T-cell (primary cell): ENCODE measurements at regions not wholly inside any gene's neighbourhood (a gene's known extent, or its start where the extent isn't known, plus 50 kb on each side); places are given as distances from the start of the nearest gene placed in this dataset.

ENCODE experiments used
- ATAC-seq, 4 experiments: fragments of 200-7000 bp in 3 of 4; fragments of 150-1000 bp in 1 of 4; cut with Tn5 transposase; replicated peaks in 1 of 4; 1 replicate in 3 of 4; 2 replicates in 1 of 4; pipeline ENCODE4 v1.10.0; 2021; ENCODE audit warnings: moderate library complexity in 3 of 4, mild to moderate bottlenecking in 2 of 4, moderate number of reproducible peaks in 1 of 4
- CTCF ChIA-PET, 2 donors: fragments of 300-600 bp; sonication (Branson Sonifier 250); formaldehyde crosslinking; loops; one replicate each; lab custom pipeline; 2022; ENCODE audit warnings: antibody characterized with exemption in 2 of 2; lab: Charles Lee
- POLR2A ChIA-PET, 2 donors: fragments of 300-600 bp; sonication (Branson Sonifier 250); formaldehyde crosslinking; loops; one replicate each; lab custom pipeline; 2022; ENCODE audit warnings: antibody characterized with exemption in 2 of 2; lab: Charles Lee
- DNase-seq, 35 experiments: peaks; one replicate each; pipeline versions ENCODE4 v3.0.0 to v3.0.0-alpha.2; 2013 to 2023
- H3K27ac ChIP-seq: one replicate; pipeline ENCODE4 v1.5.1; 2013; ENCODE audit warnings: low read length
- H3K27me3 ChIP-seq, 2 experiments: replicated peaks in 1 of 2; 1 replicate in 1 of 2; 2 replicates in 1 of 2; pipeline versions ENCODE4 v1.6.1 to v1.7.0; 2013; ENCODE audit warnings: low read length in 1 of 2, mixed read lengths in 1 of 2; ENCODE audit not compliant: control insufficient read depth in 2 of 2, insufficient read depth in 2 of 2; ENCODE audit errors: extremely low read depth in 1 of 2
- H3K36me3 ChIP-seq, 2 donors: 1 replicate in 1 of 2; 2 replicates in 1 of 2; pipeline versions ENCODE4 v1.6.1 to v1.7.0; 2013; ENCODE audit warnings: low read length in 1 of 2; ENCODE audit not compliant: control insufficient read depth in 2 of 2, insufficient read depth in 1 of 2; ENCODE audit errors: extremely low read depth in 1 of 2
- H3K4me1 ChIP-seq, 2 experiments: 1 replicate in 1 of 2; 2 replicates in 1 of 2; pipeline versions ENCODE4 v1.6.1 to v1.7.0; 2013; ENCODE audit warnings: low read length in 2 of 2, mixed read lengths in 1 of 2; ENCODE audit not compliant: insufficient read depth in 2 of 2, control insufficient read depth in 1 of 2; ENCODE audit errors: extremely low read depth in 1 of 2
- H3K4me3 ChIP-seq, 2 donors: 1 replicate in 1 of 2; 2 replicates in 1 of 2; pipeline versions ENCODE4 v1.5.1 to v1.7.0; 2013; ENCODE audit warnings: mild to moderate bottlenecking in 2 of 2, low read length in 1 of 2, moderate library complexity in 1 of 2; ENCODE audit not compliant: control insufficient read depth in 1 of 2; ENCODE audit errors: extremely low read depth in 1 of 2
- H3K9me3 ChIP-seq: 2 replicates; pipeline ENCODE4 v1.7.0; 2013
- H3K27ac Mint-ChIP-seq, 2 donors: one replicate each; pipeline ENCODE4 v1.8.0; 2020 to 2021; ENCODE audit warnings: mild to moderate bottlenecking in 2 of 2, mixed read lengths in 2 of 2
- H3K27me3 Mint-ChIP-seq, 2 donors: one replicate each; pipeline ENCODE4 v1.8.0; 2021 to 2022; ENCODE audit warnings: mixed read lengths in 2 of 2
- H3K36me3 Mint-ChIP-seq: one replicate; pipeline ENCODE4 v1.8.0; 2021; ENCODE audit warnings: mixed read lengths
- H3K4me1 Mint-ChIP-seq, 3 donors: one replicate each; pipeline ENCODE4 v1.8.0; 2020 to 2022; ENCODE audit warnings: mixed read lengths in 3 of 3, mild to moderate bottlenecking in 1 of 3
- H3K4me3 Mint-ChIP-seq, 3 donors: one replicate each; pipeline ENCODE4 v1.8.0; 2020 to 2022; ENCODE audit warnings: mild to moderate bottlenecking in 3 of 3, mixed read lengths in 3 of 3, moderate library complexity in 3 of 3
- H3K9me3 Mint-ChIP-seq, 3 donors: one replicate each; pipeline ENCODE4 v1.8.0; 2020 to 2022; ENCODE audit warnings: mixed read lengths in 3 of 3
- WGBS: methylation state at CpG from one replicate; pipeline ENCODE4 v1.1.5; 2013; ENCODE audit warnings: missing lambda C conversion rate; ENCODE audit not compliant: insufficient coverage; 5-methylcytosine and 5-hydroxymethylcytosine counted together

- peak overlapping the region; percentile 66 for H3K27ac ChIP-seq
- no CpG with 5 or more reads among the region's 4 CpGs for WGBS
- H3K4me1 ChIP-seq, result peaks cover 21 to 51% of the 10 kb centered on the region in 2 experiments
- no peaks in the 10 kb centered on the region for H3K36me3 ChIP-seq
- no peaks in the 10 kb centered on the region for H3K27me3 ChIP-seq
- H3K4me3 ChIP-seq, result peak overlapping the region; percentile 55 to 81
- Mint-ChIP-seq H3K9me3 (no peaks in the 10 kb centered on the region), H3K36me3 (peaks cover 4% of the 10 kb centered on the region), H3K27me3 (no peaks in the 10 kb centered on the region), H3K4me3 (peak overlapping the region; percentile 73 to 93 (median 75)), H3K4me1 (peaks cover 64 to 83% (median 73%) of the 10 kb centered on the region in 3 donors), H3K27ac (peak overlapping the region; percentile 81 to 90)
- CTCF ChIA-PET, result interaction anchor here (1.0 to 2.0 kb wide), 5 partner anchors 23 to 775 kb away, joined by 3 to 6 read pairs (median 4); no protein-coding TSS in a partner anchor
- POLR2A ChIA-PET, result interaction anchor here in 1 of 2 donors (0.8 kb wide), 1 partner anchor 11 kb away, joined by 3 read pairs; no protein-coding TSS in a partner anchor
- no peak for DNase-seq
- no peaks in the 10 kb centered on the region for H3K9me3 ChIP-seq
- ATAC-seq, result no peak
Measured at GRCh38 chr15:70535955-70536338, 227.4 kb downstream of the UACA start.

- H3K4me3 Mint-ChIP-seq, result peak overlapping the region; percentile 73 to 93 (median 75)
- H3K4me3 ChIP-seq, result peak overlapping the region; percentile 55 to 81
- no peaks in the 10 kb centered on the region for H3K36me3 Mint-ChIP-seq
- no peaks in the 10 kb centered on the region for H3K36me3 ChIP-seq
- ATAC-seq, result peak; percentile 84 to 89 (median 88)
- CTCF ChIA-PET, result interaction anchor here (0.7 to 2.0 kb wide), 12 partner anchors 8 to 775 kb away, joined by 3 to 11 read pairs (median 3); no protein-coding TSS in a partner anchor
- peak; percentile 47 to 79 (median 64) for DNase-seq
- H3K27me3 Mint-ChIP-seq, result no peaks in the 10 kb centered on the region
- peaks cover 70 to 83% (median 79%) of the 10 kb centered on the region in 3 donors for H3K4me1 Mint-ChIP-seq
- WGBS, result 7% methylated on average over 3 of the region's 11 CpGs
- no peaks in the 10 kb centered on the region for H3K9me3 ChIP-seq
- H3K27ac ChIP-seq, result peak overlapping the region; percentile 66
- POLR2A ChIA-PET, result interaction anchor here (0.6 to 1.2 kb wide), 5 partner anchors 11 to 68 kb away, joined by 3 to 4 read pairs (median 3); no protein-coding TSS in a partner anchor
- no peaks in the 10 kb centered on the region for H3K27me3 ChIP-seq
- peak overlapping the region; percentile 81 to 90 for H3K27ac Mint-ChIP-seq
- H3K4me1 ChIP-seq, result peaks cover 21 to 56% of the 10 kb centered on the region in 2 experiments
- no peaks in the 10 kb centered on the region for H3K9me3 Mint-ChIP-seq
Measured at GRCh38 chr15:70535071-70535954, 228.0 kb downstream of the UACA start.

GRCh38 chr15:70533931-70534742 lies 229.2 kb downstream of the UACA start:
- H3K4me3 Mint-ChIP-seq, result peak overlapping the region; percentile 73 to 93 (median 75)
- ATAC-seq, result no peak
- peak overlapping the region; percentile 89 to 90 for H3K27ac Mint-ChIP-seq
- CTCF ChIA-PET, result interaction anchor here (0.7 to 2.0 kb wide), 9 partner anchors 23 to 773 kb away, joined by 3 to 11 read pairs (median 4); no protein-coding TSS in a partner anchor
- peaks cover 82 to 89% (median 88%) of the 10 kb centered on the region in 3 donors for H3K4me1 Mint-ChIP-seq
- peak overlapping the region; percentile 55 to 81 for H3K4me3 ChIP-seq
- peaks cover 33 to 67% of the 10 kb centered on the region in 2 experiments for H3K4me1 ChIP-seq
- no peaks in the 10 kb centered on the region for H3K27me3 ChIP-seq
- POLR2A ChIA-PET, result interaction anchor here (0.6 to 1.2 kb wide), 5 partner anchors 16 to 1388 kb away, joined by 3 to 4 read pairs (median 3); no protein-coding TSS in a partner anchor
- H3K9me3 Mint-ChIP-seq, result no peaks in the 10 kb centered on the region
- H3K36me3 ChIP-seq, result no peaks in the 10 kb centered on the region
- no peaks in the 10 kb centered on the region for H3K36me3 Mint-ChIP-seq
- H3K27me3 Mint-ChIP-seq, result no peaks in the 10 kb centered on the region
- DNase-seq, result no peak
- 34% methylated on average over 4 of the region's 4 CpGs for WGBS
- peak overlapping the region; percentile 66 for H3K27ac ChIP-seq
- no peaks in the 10 kb centered on the region for H3K9me3 ChIP-seq

GRCh38 chr15:70532531-70533186 lies 230.7 kb downstream of the UACA start:
- Mint-ChIP-seq H3K9me3 (no peaks in the 10 kb centered on the region), H3K27me3 (no peaks in the 10 kb centered on the region), H3K36me3 (no peaks in the 10 kb centered on the region), H3K27ac (peak overlapping the region in 1 of 2 donors; percentile 89), H3K4me1 (peaks cover 92 to 96% (median 94%) of the 10 kb centered on the region in 3 donors), H3K4me3 (peak overlapping the region in 1 of 3 donors; percentile 93)
- no peaks in the 10 kb centered on the region for H3K9me3 ChIP-seq
- ChIA-PET POLR2A (no interaction called here), CTCF (no interaction called here)
- peaks cover 45 to 82% of the 10 kb centered on the region in 2 experiments for H3K4me1 ChIP-seq
- DNase-seq (no peak), ATAC-seq (no peak)
- no peaks in the 10 kb centered on the region for H3K27me3 ChIP-seq
- H3K27ac ChIP-seq, result no peak overlapping the region
- WGBS, result 89% methylated on average over 2 of the region's 5 CpGs
- H3K4me3 ChIP-seq, result no peak overlapping the region
- no peaks in the 10 kb centered on the region for H3K36me3 ChIP-seq

GRCh38 chr15:70531576-70531975 lies 231.8 kb downstream of the UACA start:
- Histone ChIP-seq H3K36me3 (peaks cover 0 to 4% of the 10 kb centered on the region in 2 donors), H3K27me3 (no peaks in the 10 kb centered on the region), H3K27ac (no peak overlapping the region), H3K4me3 (no peak overlapping the region), H3K4me1 (peaks cover 53 to 88% of the 10 kb centered on the region in 2 experiments), H3K9me3 (no peaks in the 10 kb centered on the region)
- Mint-ChIP-seq H3K27me3 (no peaks in the 10 kb centered on the region), H3K27ac (peak overlapping the region in 1 of 2 donors; percentile 26), H3K4me3 (peak overlapping the region in 1 of 3 donors; percentile 26), H3K9me3 (no peaks in the 10 kb centered on the region), H3K36me3 (no peaks in the 10 kb centered on the region), H3K4me1 (peaks cover 96 to 98% (median 97%) of the 10 kb centered on the region in 3 donors)
- ChIA-PET CTCF (interaction anchor here in 1 of 2 donors (0.6 kb wide), 1 partner anchor 51 kb away, joined by 3 read pairs; no protein-coding TSS in a partner anchor), POLR2A (interaction anchor here in 1 of 2 donors (0.6 kb wide), 1 partner anchor 1343 kb away, joined by 3 read pairs; no protein-coding TSS in a partner anchor)
- WGBS, result no CpG with 5 or more reads among the region's 2 CpGs
- DNase-seq, result no peak
- ATAC-seq, result no peak
